ENCODE measurements at regions not wholly inside any gene's neighbourhood (a gene's known extent, or its start where the extent isn't known, plus 50 kb on each side); places are given as distances from the start of the nearest gene placed in this dataset.

- TF ChIP-seq CTCF (optimal IDR thresholded peaks at IDR 0.05 in 1 of 3, IDR thresholded peaks at IDR 0.05 in 1 of 3, conservative IDR thresholded peaks at IDR 0.05 in 1 of 3; ENCODE audit: extremely low read depth in 1 of 3, insufficient read depth in 2 of 3, low read length in 3 of 3) (no peak), EZH2 (IDR thresholded peaks at IDR 0.05; ENCODE audit: low read length) (no peak)
Observed at GRCh38 chr3:132245552-132246142, 71.6 kb upstream of the ACP3 start.

Measured in keratinocyte (primary cell).